Gastrocnemius medialis (tissue), 4 donors: ENCODE measurements at regions not wholly inside any gene's neighbourhood (a gene's known extent, or its start where the extent isn't known, plus 50 kb on each side); places are given as distances from the start of the nearest gene placed in this dataset.

Source experiments
- POLR2A ChIP-seq, 2 donors: fragments of 450-650 bp; IDR thresholded peaks; one replicate each; pipeline ENCODE4 v1.6.1; 2017; ENCODE audit warnings: antibody characterized with exemption in 2 of 2, mild to moderate bottlenecking in 2 of 2, moderate library complexity in 2 of 2
- TF ChIP-seq, protein P1 (sequence below), 5 experiments: fragments of 450-650 bp in 3 of 5; fragments of 200-600 bp in 2 of 5; sonication (generic) in 2 of 5; IDR thresholded peaks in 4 of 5; conservative IDR thresholded peaks in 1 of 5; 1 replicate in 4 of 5; 2 replicates in 1 of 5; pipeline ENCODE4 v1.5.1; 2016 to 2019; ENCODE audit warnings: antibody characterized with exemption in 5 of 5, mild to moderate bottlenecking in 3 of 5, moderate library complexity in 3 of 5

DNA sequence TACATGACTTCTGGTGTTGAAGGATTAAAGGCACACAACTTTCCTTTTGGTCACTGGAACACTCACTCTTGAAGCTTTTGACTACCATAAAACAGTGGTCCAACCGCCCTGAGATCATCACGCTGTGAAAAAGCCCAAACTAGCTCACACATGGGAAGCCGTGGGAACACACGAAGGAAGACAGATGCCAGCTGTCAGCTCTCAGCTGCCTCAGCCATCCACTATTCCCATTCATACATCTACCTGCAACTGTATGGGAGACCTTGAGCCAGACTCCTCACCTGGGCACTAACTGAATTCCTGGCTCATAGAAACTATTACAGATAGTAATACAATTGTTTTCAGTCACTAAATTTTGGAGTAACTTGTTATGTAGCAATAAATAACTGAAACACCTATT is 246.1 kb downstream of the MSX2 start:
- TF ChIP-seq, protein P1, sequence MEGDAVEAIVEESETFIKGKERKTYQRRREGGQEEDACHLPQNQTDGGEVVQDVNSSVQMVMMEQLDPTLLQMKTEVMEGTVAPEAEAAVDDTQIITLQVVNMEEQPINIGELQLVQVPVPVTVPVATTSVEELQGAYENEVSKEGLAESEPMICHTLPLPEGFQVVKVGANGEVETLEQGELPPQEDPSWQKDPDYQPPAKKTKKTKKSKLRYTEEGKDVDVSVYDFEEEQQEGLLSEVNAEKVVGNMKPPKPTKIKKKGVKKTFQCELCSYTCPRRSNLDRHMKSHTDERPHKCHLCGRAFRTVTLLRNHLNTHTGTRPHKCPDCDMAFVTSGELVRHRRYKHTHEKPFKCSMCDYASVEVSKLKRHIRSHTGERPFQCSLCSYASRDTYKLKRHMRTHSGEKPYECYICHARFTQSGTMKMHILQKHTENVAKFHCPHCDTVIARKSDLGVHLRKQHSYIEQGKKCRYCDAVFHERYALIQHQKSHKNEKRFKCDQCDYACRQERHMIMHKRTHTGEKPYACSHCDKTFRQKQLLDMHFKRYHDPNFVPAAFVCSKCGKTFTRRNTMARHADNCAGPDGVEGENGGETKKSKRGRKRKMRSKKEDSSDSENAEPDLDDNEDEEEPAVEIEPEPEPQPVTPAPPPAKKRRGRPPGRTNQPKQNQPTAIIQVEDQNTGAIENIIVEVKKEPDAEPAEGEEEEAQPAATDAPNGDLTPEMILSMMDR (IDR thresholded peaks at IDR 0.05 in 4 of 5, conservative IDR thresholded peaks at IDR 0.05 in 1 of 5): no peak
- no peak for TF ChIP-seq POLR2A (IDR thresholded peaks at IDR 0.05)
